GM19397 (cell line): ENCODE measurements at regions not wholly inside any gene's neighbourhood (a gene's known extent, or its start where the extent isn't known, plus 50 kb on each side); places are given as distances from the start of the nearest gene placed in this dataset.

Experiments
- ATAC-seq: cut with Tn5 transposase; IDR thresholded peaks from one replicate; pipeline ENCODE4 v1.9.1; 2021; ENCODE audit warnings: mild to moderate bottlenecking, moderate library complexity; ENCODE audit not compliant: unreplicated experiment

DNA sequence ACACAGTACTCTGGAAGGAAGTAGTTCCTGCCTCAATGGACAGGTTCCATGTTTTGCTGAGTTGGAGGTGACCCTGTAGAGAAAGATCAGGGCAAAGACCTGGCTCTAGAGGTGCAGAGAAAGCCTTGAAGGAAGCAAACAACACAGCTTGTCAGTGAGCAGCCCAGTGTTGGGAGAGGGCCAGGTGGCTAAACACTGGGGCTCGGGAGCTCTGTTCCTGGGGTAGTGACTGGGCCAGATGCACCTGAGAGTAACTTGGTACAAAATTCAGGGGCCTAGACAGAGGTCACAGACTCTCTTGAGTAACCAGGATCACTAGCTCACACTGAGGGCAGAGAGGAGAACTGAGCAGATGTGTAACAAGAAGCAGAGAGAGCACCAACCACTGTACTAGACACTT is 138.4 kb upstream of the NALF2 start:
- no peak for ATAC-seq

DNA sequence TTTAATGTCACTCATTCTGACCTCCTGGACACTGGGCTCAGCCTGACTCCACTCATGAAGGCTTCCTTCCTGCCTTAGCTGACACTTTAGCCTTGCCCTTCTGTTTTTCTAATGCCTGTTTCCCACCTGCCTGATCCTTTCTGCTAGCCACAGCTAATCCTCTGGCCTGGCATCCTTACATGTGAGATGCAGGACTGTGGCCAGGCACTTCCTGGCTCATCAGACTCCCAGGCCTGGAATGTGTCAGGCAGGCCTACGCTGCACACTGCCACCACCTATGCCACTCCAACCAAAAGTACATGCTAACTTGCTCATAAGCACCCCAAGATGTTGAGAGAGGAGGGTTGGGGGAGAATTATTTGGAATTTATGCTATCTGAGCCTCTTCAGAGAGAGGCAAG is 138.8 kb upstream of the NALF2 start:
- no peak for ATAC-seq

- no peak for ATAC-seq
Measured at GRCh38 chrX:69362856-69363255, 141.3 kb upstream of the NALF2 start.

DNA sequence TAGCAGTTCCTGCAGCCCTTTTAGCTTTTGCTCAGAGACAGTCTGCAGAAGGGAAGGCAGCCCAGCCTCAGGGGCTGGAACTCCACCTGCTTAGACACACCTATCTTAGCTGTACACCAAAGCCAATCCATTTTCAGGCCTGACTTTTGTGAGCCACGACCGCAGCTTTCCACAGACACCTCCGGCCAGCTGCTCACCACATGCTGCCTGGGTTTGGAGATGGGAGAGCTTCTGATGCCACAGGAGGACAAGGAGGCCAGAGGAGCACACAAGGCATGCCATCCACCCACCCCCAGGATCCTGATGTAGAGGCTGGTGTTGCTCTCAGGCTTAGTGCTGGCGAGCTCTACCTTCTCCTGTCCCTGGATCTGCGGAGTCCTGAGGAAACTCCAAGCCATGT is 141.8 kb upstream of the NALF2 start:
- no peak for ATAC-seq

- ATAC-seq, result no peak
Measured at GRCh38 chrX:69361311-69361845, 142.7 kb upstream of the NALF2 start.

GRCh38 chrX:69357317-69357716 is 146.8 kb upstream of the NALF2 start:
- ATAC-seq, result no peak

GRCh38 chrX:69324851-69325250 is 159.6 kb upstream of the PJA1 start:
- no peak for ATAC-seq

DNA sequence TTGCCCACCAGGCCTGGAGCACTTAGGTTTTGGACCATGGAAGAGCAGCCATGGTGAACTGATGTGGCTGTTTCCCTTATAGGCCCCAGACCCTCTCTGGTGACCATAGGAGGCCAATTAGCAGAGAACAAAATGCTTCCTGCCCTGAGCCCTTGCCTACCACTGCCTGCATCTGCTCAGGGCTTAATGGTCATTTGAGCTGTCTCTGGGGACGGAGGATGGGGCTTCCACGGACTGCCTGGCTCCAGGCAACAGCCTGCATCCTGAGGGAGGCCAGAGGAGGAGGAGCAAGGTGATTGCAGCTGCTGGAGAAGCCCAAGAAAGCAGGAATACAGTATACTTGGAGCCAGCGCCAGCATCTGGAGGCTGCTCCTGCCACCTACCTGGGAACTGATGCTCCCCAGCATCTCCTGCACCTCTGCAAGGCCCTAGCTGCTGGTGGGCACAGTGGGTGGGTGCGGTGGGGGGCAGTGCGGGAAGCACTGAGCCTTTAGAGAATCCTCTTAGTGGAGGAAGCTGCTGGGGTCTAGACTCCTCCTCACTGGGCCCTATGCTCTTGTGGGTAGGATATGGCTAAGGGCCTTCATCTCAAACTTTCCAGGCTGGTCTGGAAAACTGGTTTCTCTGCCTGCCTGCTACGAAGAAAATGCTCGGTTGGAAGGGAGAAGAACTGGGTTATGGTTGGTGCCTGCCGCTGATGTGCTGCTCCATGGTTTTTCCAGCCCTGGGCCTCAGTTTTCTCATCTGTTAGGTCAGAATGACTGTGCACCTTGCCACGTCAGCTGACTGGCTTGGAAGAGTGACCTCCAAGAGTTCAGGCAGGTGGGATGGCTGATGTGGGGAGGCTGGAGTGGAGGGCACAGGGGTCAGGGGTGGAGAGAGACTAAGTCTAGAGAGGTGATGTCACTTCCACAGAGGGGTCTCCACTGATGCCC is 158.8 kb upstream of the PJA1 start:
- no peak for ATAC-seq

DNA sequence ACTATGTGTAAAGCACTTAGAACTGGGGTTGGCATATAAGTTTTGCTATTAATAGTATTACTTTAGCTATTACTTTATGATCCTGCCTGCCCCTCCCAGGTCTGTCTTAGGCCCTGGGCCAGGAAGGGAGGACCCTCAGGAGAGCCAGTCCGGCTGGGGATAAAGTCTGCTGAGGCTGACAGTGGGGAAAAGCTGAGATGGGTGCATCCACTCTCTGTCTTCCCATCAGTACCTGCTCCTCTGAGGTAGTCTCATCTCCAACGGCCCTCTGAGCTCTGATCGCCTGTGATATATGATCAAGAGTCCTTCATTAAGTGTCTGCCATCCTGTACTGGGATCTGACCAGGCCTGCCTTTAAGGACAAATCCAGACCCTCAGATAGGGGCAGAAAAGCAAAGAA is 156.5 kb upstream of the PJA1 start:
- no peak for ATAC-seq

DNA sequence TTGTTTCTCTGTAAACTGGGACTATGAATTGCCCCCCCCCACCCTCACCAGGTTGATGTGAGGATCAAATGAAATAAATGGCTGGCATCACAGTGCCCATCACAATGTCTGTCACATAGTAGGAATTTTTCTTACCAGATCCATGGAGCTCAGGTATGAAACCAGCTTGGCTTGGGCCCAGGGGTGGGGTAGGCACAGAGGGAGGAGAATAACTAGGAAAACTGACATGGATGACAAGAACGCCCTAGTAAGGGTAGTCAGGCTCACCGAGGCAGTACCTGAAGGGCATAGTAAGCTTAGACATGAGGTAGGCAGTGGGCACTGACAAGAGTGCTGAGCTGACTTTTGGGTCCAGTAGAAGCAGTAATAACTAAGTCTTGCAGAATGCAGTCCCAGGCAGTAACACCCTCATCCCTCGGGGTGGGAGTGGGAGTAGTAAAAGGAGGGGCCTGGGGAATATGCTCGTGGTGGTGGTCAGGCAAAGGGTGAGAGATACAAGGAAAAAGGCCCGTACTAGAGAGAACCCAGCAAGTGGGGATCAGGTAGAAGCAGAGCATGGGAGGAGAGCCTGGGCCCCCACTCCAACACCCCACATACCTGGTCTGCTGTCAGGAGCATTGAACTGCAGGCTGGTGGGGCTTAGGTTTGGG is 155.9 kb upstream of the PJA1 start:
- ATAC-seq, result no peak

DNA sequence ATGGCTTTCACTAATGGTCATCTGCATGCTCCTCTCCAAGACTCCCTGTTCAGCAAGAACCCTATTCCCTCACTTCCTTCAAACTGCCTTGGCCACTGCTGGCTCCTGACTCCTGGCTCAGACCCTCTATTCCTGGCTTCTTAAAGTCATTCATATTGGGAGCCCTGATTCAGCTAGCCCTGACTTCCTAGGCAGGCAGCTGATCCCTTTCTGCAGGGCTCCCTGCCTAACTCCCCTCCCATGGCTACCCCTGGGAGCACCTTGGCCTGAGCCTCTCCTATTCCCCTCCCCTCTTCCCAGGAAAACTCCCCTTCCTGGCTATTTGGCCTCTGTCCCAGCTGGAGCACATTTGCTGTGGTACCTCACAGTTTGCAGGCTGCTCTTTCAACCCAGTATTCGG is 154.9 kb upstream of the PJA1 start:
- ATAC-seq, result no peak

DNA sequence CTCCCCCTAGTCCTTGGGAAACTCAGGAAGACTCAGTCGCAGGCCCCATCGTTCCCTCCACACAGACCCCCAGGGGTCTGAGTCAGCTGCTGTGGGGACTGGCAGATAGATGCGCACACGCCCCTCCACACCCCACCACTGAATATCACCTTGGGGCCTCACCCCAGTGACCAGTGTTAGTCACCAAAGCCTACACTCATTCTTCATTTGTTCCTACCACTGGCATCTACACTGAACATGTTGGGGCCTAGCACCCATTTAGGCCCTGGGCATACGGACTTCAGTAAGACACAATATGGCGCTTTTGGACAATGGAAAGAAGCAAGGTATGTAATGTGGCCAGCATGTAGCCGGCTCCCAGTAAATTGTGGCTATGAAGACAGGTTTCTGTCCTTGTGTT is 154.1 kb upstream of the PJA1 start:
- no peak for ATAC-seq

- ATAC-seq, result no peak
Measured at GRCh38 chrX:69318651-69319340, 153.5 kb upstream of the PJA1 start.

DNA sequence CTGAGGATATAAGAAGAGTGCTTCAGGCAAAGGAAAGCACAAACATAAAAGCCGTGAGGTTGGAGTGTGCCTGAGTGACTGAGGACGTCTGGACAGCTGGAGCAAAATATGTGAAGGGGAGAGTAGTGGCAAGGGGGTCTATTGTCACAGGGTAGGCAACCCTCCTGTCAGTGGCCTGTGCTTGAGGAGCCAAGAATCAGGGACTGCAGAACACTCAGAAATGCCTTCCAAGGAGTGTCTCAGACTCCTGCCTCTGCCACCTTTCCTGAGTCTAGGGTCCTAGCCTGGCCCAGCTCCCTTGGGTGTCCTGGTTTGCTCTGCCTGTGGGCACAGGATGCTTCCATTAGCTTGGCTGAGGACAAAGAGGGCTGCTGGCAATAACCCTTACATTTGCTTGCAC is 152.5 kb upstream of the PJA1 start:
- ATAC-seq, result no peak

GRCh38 chrX:69314436-69315348 is 149.4 kb upstream of the PJA1 start:
- ATAC-seq, result no peak

- no peak for ATAC-seq
Measured at GRCh38 chrX:69313617-69314290, 148.5 kb upstream of the PJA1 start.

GRCh38 chrX:69311936-69312670 is 146.8 kb upstream of the PJA1 start:
- ATAC-seq, result no peak

DNA sequence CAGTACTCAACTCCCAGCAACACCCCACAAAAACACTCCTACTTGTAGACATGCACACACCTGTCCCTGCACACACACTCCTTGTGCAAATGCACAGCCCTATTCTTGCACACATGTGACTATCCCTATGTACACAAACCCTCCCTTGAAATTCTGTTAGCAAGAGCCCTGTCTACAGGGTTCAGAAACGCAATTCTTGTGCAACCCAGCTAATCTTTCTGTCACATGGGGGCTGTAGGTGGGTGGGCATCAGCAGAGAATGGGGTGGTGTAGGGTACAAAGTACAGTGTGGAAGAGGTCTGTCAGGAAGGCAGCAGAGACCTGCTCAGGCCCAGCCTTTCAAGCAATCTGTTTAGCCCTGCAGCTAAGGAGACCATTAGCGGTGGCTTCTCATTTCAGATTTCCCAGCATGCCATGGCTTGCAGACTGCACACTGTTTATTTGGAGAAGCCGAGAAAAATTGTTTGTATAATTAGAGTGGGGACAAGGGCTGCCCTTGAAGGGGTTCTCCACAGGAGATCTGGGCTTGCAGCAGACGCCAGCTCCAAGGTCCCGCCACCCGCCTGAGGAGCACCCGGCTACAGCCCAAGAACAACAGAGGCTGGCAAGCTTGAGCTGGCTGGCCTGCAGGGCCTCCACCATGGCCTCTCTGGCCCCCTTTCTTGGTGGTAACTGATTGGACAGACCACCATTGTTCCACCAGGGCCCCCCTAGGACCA is 144.0 kb upstream of the PJA1 start:
- no peak for ATAC-seq

- ATAC-seq, result no peak
Measured at GRCh38 chrX:69307756-69308155, 142.5 kb upstream of the PJA1 start.
